ENCODE measurements at regions not wholly inside any gene's neighbourhood (a gene's known extent, or its start where the extent isn't known, plus 50 kb on each side); places are given as distances from the start of the nearest gene placed in this dataset.

- no peak for TF ChIP-seq CTCF (IDR thresholded peaks at IDR 0.05; ENCODE audit: insufficient read depth, low read depth, low read length, missing control alignments)
- DNase-seq (ENCODE audit: low read depth), result peak; percentile 53
- no peak overlapping the region for H3K4me3 ChIP-seq (ENCODE audit: low read depth, low read length)
Observed at GRCh38 chr6:166834049-166834448, 122.3 kb downstream of the RNASET2 start.

GRCh38 chr6:166830891-166831363 is 125.4 kb downstream of the RNASET2 start:
- H3K4me3 ChIP-seq (ENCODE audit: low read depth, low read length), result no peak overlapping the region
- no peak for TF ChIP-seq CTCF (IDR thresholded peaks at IDR 0.05; ENCODE audit: insufficient read depth, low read depth, low read length, missing control alignments)

GRCh38 chr6:166830185-166830890 is 126.0 kb downstream of the RNASET2 start:
- H3K4me3 ChIP-seq (ENCODE audit: low read depth, low read length), result no peak overlapping the region
- no peak for TF ChIP-seq CTCF (IDR thresholded peaks at IDR 0.05; ENCODE audit: insufficient read depth, low read depth, low read length, missing control alignments)
- DNase-seq (ENCODE audit: low read depth), result peak; percentile 89

More at GRCh38 chr6:166830891-166831363, 125.4 kb downstream of the RNASET2 start:
- no peak for DNase-seq (ENCODE audit: low read depth)

GRCh38 chr6:166826264-166826663 is 130.1 kb downstream of the RNASET2 start:
- no peak for DNase-seq (ENCODE audit: low read depth)
- no peak for TF ChIP-seq CTCF (IDR thresholded peaks at IDR 0.05; ENCODE audit: insufficient read depth, low read depth, low read length, missing control alignments)
- H3K4me3 ChIP-seq (ENCODE audit: low read depth, low read length), result no peak overlapping the region

- no peak for DNase-seq (ENCODE audit: low read depth)
- no peak overlapping the region for H3K4me3 ChIP-seq (ENCODE audit: low read depth, low read length)
- TF ChIP-seq CTCF (IDR thresholded peaks at IDR 0.05; ENCODE audit: insufficient read depth, low read depth, low read length, missing control alignments), result no peak
Observed at GRCh38 chr6:166825553-166826145, 130.7 kb downstream of the RNASET2 start.

- no peak for DNase-seq (ENCODE audit: low read depth)
- no peak overlapping the region for H3K4me3 ChIP-seq (ENCODE audit: low read depth, low read length)
- no peak for TF ChIP-seq CTCF (IDR thresholded peaks at IDR 0.05; ENCODE audit: insufficient read depth, low read depth, low read length, missing control alignments)
Observed at GRCh38 chr6:166824880-166825250, 131.5 kb downstream of the RNASET2 start.

Data from GM12865 (cell line).